Endometrial microvascular endothelial cells (primary cell): ENCODE measurements at regions not wholly inside any gene's neighbourhood (a gene's known extent, or its start where the extent isn't known, plus 50 kb on each side); places are given as distances from the start of the nearest gene placed in this dataset.

ENCODE experiments used
- in situ Hi-C: cut with HindIII; loops from 2 replicates; pipeline ENCODE4 v1.10.0; 2017; ENCODE audit warnings: low sequenced_read_pairs, low pct_unique_long_range_greater_than_20kb; ENCODE audit errors: inconsistent ontology term

- in situ Hi-C loops, result no loop called here
Measured at GRCh38 chr2:151096235-151096634, 165.4 kb downstream of the RBM43 start.

- in situ Hi-C loops, result no loop called here
Measured at GRCh38 chr2:151095463-151095862, 166.2 kb downstream of the RBM43 start.

- in situ Hi-C loops, result no loop called here
Measured at GRCh38 chr2:151091583-151091982, 170.1 kb downstream of the RBM43 start.

- in situ Hi-C loops, result no loop called here
Measured at GRCh38 chr2:151087377-151087776, 174.3 kb downstream of the RBM43 start.

- in situ Hi-C loops, result no loop called here
Measured at GRCh38 chr2:151085181-151085611, 176.5 kb downstream of the RBM43 start.

GRCh38 chr2:151083856-151084795 is 177.5 kb downstream of the RBM43 start:
- in situ Hi-C loops, result no loop called here

GRCh38 chr2:151078889-151079288 is 182.8 kb downstream of the RBM43 start:
- in situ Hi-C loops, result no loop called here

- in situ Hi-C loops, result loop anchor here (25.0 kb wide), 1 partner anchor 460 kb away; no protein-coding TSS in a partner anchor
Measured at GRCh38 chr2:151071906-151072305, 189.8 kb downstream of the RBM43 start.

GRCh38 chr2:151071382-151071781 is 190.3 kb downstream of the RBM43 start:
- in situ Hi-C loops, result loop anchor here (25.0 kb wide), 1 partner anchor 459 kb away; no protein-coding TSS in a partner anchor

- in situ Hi-C loops, result loop anchor here (25.0 kb wide), 1 partner anchor 458 kb away; no protein-coding TSS in a partner anchor
Measured at GRCh38 chr2:151070253-151070652, 191.4 kb downstream of the RBM43 start.

GRCh38 chr2:151067658-151068369 is 193.8 kb downstream of the RBM43 start:
- in situ Hi-C loops, result loop anchor here (25.0 kb wide), 1 partner anchor 456 kb away; no protein-coding TSS in a partner anchor

- in situ Hi-C loops, result loop anchor here (25.0 kb wide), 1 partner anchor 451 kb away; no protein-coding TSS in a partner anchor
Measured at GRCh38 chr2:151063271-151063670, 198.4 kb downstream of the RBM43 start.

GRCh38 chr2:151060287-151060686 is 201.4 kb downstream of the RBM43 start:
- in situ Hi-C loops, result loop anchor here (25.0 kb wide), 1 partner anchor 448 kb away; no protein-coding TSS in a partner anchor

- in situ Hi-C loops, result loop anchor here (25.0 kb wide), 1 partner anchor 445 kb away; no protein-coding TSS in a partner anchor
Measured at GRCh38 chr2:151056870-151057269, 204.8 kb downstream of the RBM43 start.

- in situ Hi-C loops, result loop anchor here (25.0 kb wide), 1 partner anchor 441 kb away; no protein-coding TSS in a partner anchor
Measured at GRCh38 chr2:151053661-151053990, 208.0 kb downstream of the RBM43 start.

- in situ Hi-C loops, result loop anchor here (25.0 kb wide), 1 partner anchor 441 kb away; no protein-coding TSS in a partner anchor
Measured at GRCh38 chr2:151052850-151053660, 208.6 kb downstream of the RBM43 start.

GRCh38 chr2:151051574-151052220 is 210.0 kb downstream of the RBM43 start:
- in situ Hi-C loops, result loop anchor here (25.0 kb wide), 1 partner anchor 439 kb away; no protein-coding TSS in a partner anchor

- in situ Hi-C loops, result loop anchor here (25.0 kb wide), 1 partner anchor 437 kb away; no protein-coding TSS in a partner anchor
Measured at GRCh38 chr2:151049746-151050145, 211.9 kb downstream of the RBM43 start.
